Dedifferentiated amniotic fluid mesenchymal stem cell (primary cell): ENCODE measurements at regions not wholly inside any gene's neighbourhood (a gene's known extent, or its start where the extent isn't known, plus 50 kb on each side); places are given as distances from the start of the nearest gene placed in this dataset.
A peak's percentile ranks its signal among the peaks of the same experiment; 100 is the strongest.
"Not testable (repeated sequence)": the region's sequence is repeated elsewhere in the genome, so short reads cannot be mapped to it uniquely, and the experiment has no call there.

Experiments used
- DNase-seq: peaks from one replicate; pipeline ENCODE4 v3.0.0-alpha.2; 2016; ENCODE audit errors: extremely low spot score

- DNase-seq, result not testable (repeated sequence)
Observed at GRCh38 chr15:20100604-20101270, 440.9 kb downstream of the GOLGA6L6 start.

GRCh38 chr15:20095699-20096303 is 445.8 kb downstream of the GOLGA6L6 start:
- not testable (repeated sequence) for DNase-seq

- not testable (repeated sequence) for DNase-seq
Observed at GRCh38 chr15:20089541-20089940, 452.1 kb downstream of the GOLGA6L6 start.

GRCh38 chr15:20084026-20084425 is 457.6 kb downstream of the GOLGA6L6 start:
- not testable (repeated sequence) for DNase-seq

- DNase-seq, result peak; percentile 10
Observed at GRCh38 chr15:20074082-20074481, 467.5 kb downstream of the GOLGA6L6 start.

GRCh38 chr15:20069043-20069442 is 472.6 kb downstream of the GOLGA6L6 start:
- DNase-seq, result not testable (repeated sequence)

- not testable (repeated sequence) for DNase-seq
Observed at GRCh38 chr15:20066173-20066572, 475.4 kb downstream of the GOLGA6L6 start.

- not testable (repeated sequence) for DNase-seq
Observed at GRCh38 chr15:20065508-20065907, 476.1 kb downstream of the GOLGA6L6 start.

- not testable (repeated sequence) for DNase-seq
Observed at GRCh38 chr15:20063167-20063566, 478.4 kb downstream of the GOLGA6L6 start.

- DNase-seq, result not testable (repeated sequence)
Observed at GRCh38 chr15:20060838-20061237, 480.8 kb downstream of the GOLGA6L6 start.

GRCh38 chr15:20056871-20057270 is 484.7 kb downstream of the GOLGA6L6 start:
- not testable (repeated sequence) for DNase-seq

GRCh38 chr15:20055921-20056320 is 485.7 kb downstream of the GOLGA6L6 start:
- not testable (repeated sequence) for DNase-seq

- not testable (repeated sequence) for DNase-seq
Observed at GRCh38 chr15:20048189-20048588, 493.4 kb downstream of the GOLGA6L6 start.

- not testable (repeated sequence) for DNase-seq
Observed at GRCh38 chr15:20045165-20045564, 496.4 kb downstream of the GOLGA6L6 start.

- not testable (repeated sequence) for DNase-seq
Observed at GRCh38 chr15:20040691-20041090, 500.9 kb downstream of the GOLGA6L6 start.

- DNase-seq, result not testable (repeated sequence)
Observed at GRCh38 chr15:20025040-20025439, 516.6 kb downstream of the GOLGA6L6 start.

GRCh38 chr15:20022349-20022748 is 519.3 kb downstream of the GOLGA6L6 start:
- not testable (repeated sequence) for DNase-seq

GRCh38 chr15:20021351-20021750 is 520.2 kb downstream of the GOLGA6L6 start:
- DNase-seq, result not testable (repeated sequence)

- DNase-seq, result not testable (repeated sequence)
Observed at GRCh38 chr15:20020588-20020987, 521.0 kb downstream of the GOLGA6L6 start.

GRCh38 chr15:20019758-20020157 is 521.8 kb downstream of the GOLGA6L6 start:
- DNase-seq, result not testable (repeated sequence)

GRCh38 chr15:20017581-20017980 is 524.0 kb downstream of the GOLGA6L6 start:
- not testable (repeated sequence) for DNase-seq

GRCh38 chr15:20016941-20017340 is 524.7 kb downstream of the GOLGA6L6 start:
- DNase-seq, result not testable (repeated sequence)

GRCh38 chr15:20012837-20013236 is 528.8 kb downstream of the GOLGA6L6 start:
- DNase-seq, result not testable (repeated sequence)
